Pancreas (tissue), 10 donors: ENCODE measurements at regions not wholly inside any gene's neighbourhood (a gene's known extent, or its start where the extent isn't known, plus 50 kb on each side); places are given as distances from the start of the nearest gene placed in this dataset.

Experiments
- ATAC-seq, 4 donors: fragments of 200-7000 bp; cut with Tn5 transposase; one replicate each; pipeline versions ENCODE4 v1.8.0 to v1.9.1; 2020; ENCODE audit warnings: mild to moderate bottlenecking in 4 of 4, moderate library complexity in 4 of 4
- DNase-seq, 6 donors: peaks; one replicate each; pipeline ENCODE4 v3.0.0-alpha.2; 2020
- FAIRE-seq: peaks from 2 replicates; lab custom pipeline; 2012; peaks lifted over from hg19 to GRCh38; lab: Jason Lieb, UNC
- H3K27ac ChIP-seq, 4 donors: fragments of 200-600 bp; sonication (generic); 1 replicate in 3 of 4; 2 replicates in 1 of 4; pipeline versions ENCODE4 v1.5.0 to v1.8.0; 2020
- H3K27me3 ChIP-seq, 4 donors: fragments of 200-600 bp; one replicate each; pipeline ENCODE4 v1.8.0; 2021
- H3K36me3 ChIP-seq, 3 donors: fragments of 200-600 bp; sonication (generic) in 1 of 3; one replicate each; pipeline versions ENCODE4 v1.5.0 to v1.8.0; 2020 to 2021
- H3K4me1 ChIP-seq, 3 donors: fragments of 200-600 bp; one replicate each; pipeline ENCODE4 v1.8.0; 2021
- H3K4me3 ChIP-seq, 4 donors: fragments of 200-600 bp; sonication (generic) in 2 of 4; one replicate each; pipeline versions ENCODE4 v1.5.0 to v1.8.0; 2020 to 2021
- H3K9me3 ChIP-seq, 4 donors: fragments of 200-600 bp; one replicate each; pipeline ENCODE4 v1.8.0; 2021
- WGBS, 2 donors: extraction: QIAGEN DNeasy Blood & Tissue Kit; methylation state at CpG; one replicate each; pipeline ENCODE4 v1.1.7; 2013; 5-methylcytosine and 5-hydroxymethylcytosine counted together
- intact Hi-C, 3 donors: fragments of 100-400 bp; cut with DNase I; formaldehyde crosslinking; loops; one replicate each; pipeline versions ENCODE4 v1.11.1 to v1.14.2; 2022
- TF ChIP-seq, protein P1 (sequence below), 4 donors: fragments of 200-600 bp; sonication (generic) in 3 of 4; IDR thresholded peaks; one replicate each; pipeline versions ENCODE4 v1.5.0 to v1.8.0; 2021; ENCODE audit warnings: antibody characterized with exemption in 4 of 4
- donor health status: healthy with polysubstance abuse.
- donor health status: DM: no; HTN: no; CAD: no; lungs with moderate emphysema.
- donor health status: DM: no; HTN: no; CAD: no.
- donor health status: control.
- donor health status: control.
- donor health status: Bipolar disorder and iron deficiency.
- donor health status: DM: yes; HTN: yes; CAD: no.
- donor health status: DM: no; HTN: no; CAD: no.
- donor health status: DM: no; HTN: no; CAD: no.
- donor health status: DM: yes; HTN: yes; CAD: no.

DNA sequence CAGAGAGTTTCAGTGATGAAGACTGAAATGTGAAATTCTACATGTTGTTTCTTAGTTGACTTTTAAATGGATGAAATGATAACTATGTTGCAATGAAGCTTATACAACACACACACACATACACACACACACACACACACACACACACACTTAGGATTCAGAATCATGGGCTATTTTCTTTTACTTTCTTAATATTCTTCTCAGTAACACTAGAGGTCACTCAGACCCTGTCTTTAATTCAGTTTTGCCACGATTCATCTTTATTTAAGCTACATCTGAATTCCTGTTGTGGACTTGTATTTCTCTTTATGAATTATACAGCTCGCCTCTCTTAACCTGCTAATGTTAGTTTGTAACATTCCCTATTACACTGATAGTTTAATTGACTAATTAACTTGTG lies 109.6 kb upstream of the GOT2 start:
- no peaks in the 10 kb centered on the region for H3K27me3 ChIP-seq
- DNase-seq, result no peak
- WGBS, 2 donors, result 12 to 34% methylated on average over 2 of the region's 2 CpGs
- H3K27ac ChIP-seq, result no peak overlapping the region
- TF ChIP-seq, protein P1, sequence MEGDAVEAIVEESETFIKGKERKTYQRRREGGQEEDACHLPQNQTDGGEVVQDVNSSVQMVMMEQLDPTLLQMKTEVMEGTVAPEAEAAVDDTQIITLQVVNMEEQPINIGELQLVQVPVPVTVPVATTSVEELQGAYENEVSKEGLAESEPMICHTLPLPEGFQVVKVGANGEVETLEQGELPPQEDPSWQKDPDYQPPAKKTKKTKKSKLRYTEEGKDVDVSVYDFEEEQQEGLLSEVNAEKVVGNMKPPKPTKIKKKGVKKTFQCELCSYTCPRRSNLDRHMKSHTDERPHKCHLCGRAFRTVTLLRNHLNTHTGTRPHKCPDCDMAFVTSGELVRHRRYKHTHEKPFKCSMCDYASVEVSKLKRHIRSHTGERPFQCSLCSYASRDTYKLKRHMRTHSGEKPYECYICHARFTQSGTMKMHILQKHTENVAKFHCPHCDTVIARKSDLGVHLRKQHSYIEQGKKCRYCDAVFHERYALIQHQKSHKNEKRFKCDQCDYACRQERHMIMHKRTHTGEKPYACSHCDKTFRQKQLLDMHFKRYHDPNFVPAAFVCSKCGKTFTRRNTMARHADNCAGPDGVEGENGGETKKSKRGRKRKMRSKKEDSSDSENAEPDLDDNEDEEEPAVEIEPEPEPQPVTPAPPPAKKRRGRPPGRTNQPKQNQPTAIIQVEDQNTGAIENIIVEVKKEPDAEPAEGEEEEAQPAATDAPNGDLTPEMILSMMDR (IDR thresholded peaks at IDR 0.05), result no peak
- H3K36me3 ChIP-seq, result no peaks in the 10 kb centered on the region
- no peaks in the 10 kb centered on the region for H3K4me1 ChIP-seq
- intact Hi-C loops, result no loop called here
- no peak overlapping the region for H3K4me3 ChIP-seq
- FAIRE-seq, result no peak
- ATAC-seq, result no peak
- no peaks in the 10 kb centered on the region for H3K9me3 ChIP-seq

GRCh38 chr16:58842746-58843145 lies 108.6 kb upstream of the GOT2 start:
- TF ChIP-seq, protein P1 (IDR thresholded peaks at IDR 0.05), result no peak
- intact Hi-C loops, result no loop called here
- Histone ChIP-seq H3K9me3 (no peaks in the 10 kb centered on the region), H3K36me3 (no peaks in the 10 kb centered on the region), H3K4me3 (no peak overlapping the region), H3K27ac (no peak overlapping the region), H3K27me3 (no peaks in the 10 kb centered on the region), H3K4me1 (no peaks in the 10 kb centered on the region)
- no peak for ATAC-seq
- no peak for FAIRE-seq
- DNase-seq, result no peak

- Histone ChIP-seq H3K27me3 (no peaks in the 10 kb centered on the region), H3K4me3 (no peak overlapping the region), H3K27ac (no peak overlapping the region), H3K4me1 (no peaks in the 10 kb centered on the region), H3K36me3 (no peaks in the 10 kb centered on the region), H3K9me3 (no peaks in the 10 kb centered on the region)
- intact Hi-C loops, result no loop called here
- FAIRE-seq, result no peak
- no peak for ATAC-seq
- TF ChIP-seq, protein P1 (IDR thresholded peaks at IDR 0.05), result no peak
- DNase-seq, result no peak
- WGBS, 2 donors, result 76 to 85% methylated on average over 1 of the region's 1 CpG
These were observed 108.0 kb upstream of the GOT2 start for GRCh38 chr16:58842156-58842555.

- Histone ChIP-seq H3K27ac (no peak overlapping the region), H3K9me3 (no peaks in the 10 kb centered on the region), H3K27me3 (no peaks in the 10 kb centered on the region), H3K4me1 (no peaks in the 10 kb centered on the region), H3K4me3 (no peak overlapping the region), H3K36me3 (no peaks in the 10 kb centered on the region)
- 44 to 67% methylated on average over 3 of the region's 3 CpGs for WGBS, 2 donors
- TF ChIP-seq, protein P1 (IDR thresholded peaks at IDR 0.05), result no peak
- FAIRE-seq (no peak), DNase-seq (no peak), ATAC-seq (no peak)
- intact Hi-C loops, result no loop called here
These were observed 103.8 kb upstream of the GOT2 start for GRCh38 chr16:58837950-58838349.

DNA sequence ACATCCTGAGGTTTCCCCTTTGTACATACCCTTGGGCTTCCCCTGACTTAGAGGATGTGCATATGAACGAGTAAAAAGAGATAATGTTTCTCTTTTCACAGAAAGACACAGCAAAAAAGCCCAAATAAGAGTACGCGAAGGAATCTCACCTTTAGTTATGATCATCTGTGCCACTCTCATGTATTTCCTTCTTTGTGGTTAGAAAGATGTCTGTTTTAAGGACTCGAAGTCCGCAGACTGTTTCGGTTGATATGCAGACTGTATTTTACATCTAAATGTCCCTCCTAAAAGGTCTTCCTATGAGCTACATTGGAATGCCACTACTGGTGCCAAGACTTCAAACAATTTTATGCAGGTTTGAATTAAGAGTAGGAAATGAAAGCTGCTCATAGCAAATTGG lies 102.3 kb upstream of the GOT2 start:
- no peak for DNase-seq
- no peaks in the 10 kb centered on the region for H3K27me3 ChIP-seq
- intact Hi-C loops, result no loop called here
- 63 to 77% methylated on average over 6 of the region's 6 CpGs for WGBS, 2 donors
- no peak overlapping the region for H3K27ac ChIP-seq
- no peak overlapping the region for H3K4me3 ChIP-seq
- H3K9me3 ChIP-seq, result no peaks in the 10 kb centered on the region
- no peak for FAIRE-seq
- H3K4me1 ChIP-seq, result no peaks in the 10 kb centered on the region
- TF ChIP-seq, protein P1 (IDR thresholded peaks at IDR 0.05), result no peak
- H3K36me3 ChIP-seq, result no peaks in the 10 kb centered on the region
- ATAC-seq, result no peak
